Kidney epithelial cell (primary cell): ENCODE measurements at regions not wholly inside any gene's neighbourhood (a gene's known extent, or its start where the extent isn't known, plus 50 kb on each side); places are given as distances from the start of the nearest gene placed in this dataset.
"Not testable (repeated sequence)": the region's sequence is repeated elsewhere in the genome, so short reads cannot be mapped to it uniquely, and the experiment has no call there.

ENCODE experiments used
- DNase-seq: peaks from one replicate; pipeline ENCODE4 v3.0.0-alpha.2; 2010; ENCODE audit warnings: low read depth
- H3K27me3 ChIP-seq: 2 replicates; pipeline ENCODE4 v1.6.0; 2011; ENCODE audit warnings: low read length; ENCODE audit not compliant: control insufficient read depth, insufficient read depth
- H3K36me3 ChIP-seq: 2 replicates; pipeline ENCODE4 v1.5.1; 2011; ENCODE audit warnings: low read length; ENCODE audit not compliant: control insufficient read depth, insufficient read depth
- H3K4me3 ChIP-seq: 2 replicates; pipeline ENCODE4 v1.5.1; 2011; ENCODE audit warnings: low read depth, mild to moderate bottlenecking, control low read depth, low read length
- CTCF ChIP-seq: IDR thresholded peaks from 2 replicates; pipeline ENCODE4 v1.5.1; 2011; ENCODE audit warnings: mild to moderate bottlenecking, moderate library complexity, low read length, control low read depth, inconsistent platforms; ENCODE audit not compliant: insufficient read depth, poor library complexity, severe bottlenecking

GRCh38 chr6:56827908-56828649 is 126.8 kb upstream of the BEND6 start:
- H3K27me3 ChIP-seq: no peaks in the 10 kb centered on the region
- no peaks in the 10 kb centered on the region for H3K36me3 ChIP-seq
- no peak for DNase-seq
- H3K4me3 ChIP-seq: no peak overlapping the region
- no peak for TF ChIP-seq CTCF

DNA sequence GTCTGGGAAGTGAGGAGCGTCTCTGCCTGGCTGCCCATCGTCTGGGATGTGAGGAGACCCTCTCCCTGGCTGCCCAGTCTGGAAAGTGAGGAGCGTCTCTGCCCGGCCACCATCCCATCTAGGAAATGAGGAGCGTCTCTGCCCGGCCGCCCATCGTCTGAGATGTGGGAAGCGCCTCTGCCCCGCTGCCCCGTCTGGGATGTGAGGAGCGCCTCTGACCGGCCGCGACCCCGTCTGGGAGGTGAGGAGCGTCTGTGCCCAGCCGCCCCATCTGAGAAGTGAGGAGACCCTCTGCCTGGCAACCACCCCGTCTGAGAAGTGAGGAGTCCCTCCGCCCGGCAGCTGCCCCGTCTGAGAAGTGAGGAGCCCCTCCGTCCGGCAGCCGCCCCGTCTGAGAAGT is 130.5 kb upstream of the BEND6 start:
- not testable (repeated sequence) for H3K4me3 ChIP-seq, H3K27me3 ChIP-seq, DNase-seq, H3K36me3 ChIP-seq

DNA sequence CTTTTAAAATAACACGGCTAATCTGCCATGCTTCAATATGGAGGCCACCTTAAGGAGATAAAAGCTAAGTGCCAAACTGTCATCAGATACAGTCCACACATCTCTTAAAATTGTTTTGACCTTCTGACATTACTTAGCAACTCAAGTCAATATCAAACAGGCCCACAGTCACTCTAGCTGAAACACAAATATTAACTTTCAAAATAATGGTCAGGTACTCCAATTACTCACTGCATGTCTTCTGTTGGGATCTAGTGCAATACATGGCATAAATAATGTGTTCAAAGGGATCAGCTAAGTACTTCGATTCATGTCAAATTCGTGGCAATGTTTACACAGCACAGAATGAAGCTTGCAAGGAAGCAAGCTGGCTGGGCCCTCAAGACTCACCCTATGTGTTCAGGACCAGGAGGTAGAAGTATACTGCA is 133.9 kb upstream of the BEND6 start:
- no peak for TF ChIP-seq CTCF
- H3K4me3 ChIP-seq: no peak overlapping the region

GRCh38 chr6:56820060-56820459 is 134.8 kb upstream of the BEND6 start:
- no peak for TF ChIP-seq CTCF
- DNase-seq: no peak
- Histone ChIP-seq H3K4me3 (no peak overlapping the region), H3K36me3 (no peaks in the 10 kb centered on the region), H3K27me3 (no peaks in the 10 kb centered on the region)

More for the DNA sequence above, 133.9 kb upstream of the BEND6 start:
- H3K36me3 ChIP-seq: no peaks in the 10 kb centered on the region
- DNase-seq: no peak
- no peaks in the 10 kb centered on the region for H3K27me3 ChIP-seq

DNA sequence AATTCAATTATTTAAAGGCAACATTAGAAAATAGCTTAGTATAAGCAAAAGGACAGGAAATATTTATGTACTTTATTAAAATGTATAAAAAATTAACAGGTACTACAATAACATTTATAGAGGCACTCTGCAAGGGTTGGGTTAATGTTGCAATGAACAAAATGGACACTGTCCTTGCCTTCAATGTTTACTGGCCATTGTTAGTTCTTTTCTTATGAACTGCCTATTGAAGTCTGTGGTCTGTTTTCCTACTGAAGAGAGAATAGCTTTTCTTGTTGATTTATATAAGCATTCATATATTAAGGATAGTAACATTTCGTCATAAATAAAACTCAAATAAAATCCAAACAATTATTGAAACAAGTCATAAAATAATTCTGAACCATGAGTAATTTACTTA is 135.3 kb upstream of the BEND6 start:
- TF ChIP-seq CTCF: no peak
- no peak for DNase-seq
- H3K36me3 ChIP-seq: no peaks in the 10 kb centered on the region
- no peaks in the 10 kb centered on the region for H3K27me3 ChIP-seq
- H3K4me3 ChIP-seq: no peak overlapping the region

GRCh38 chr6:56816370-56816769 is 138.5 kb upstream of the BEND6 start:
- H3K4me3 ChIP-seq: no peak overlapping the region
- no peaks in the 10 kb centered on the region for H3K36me3 ChIP-seq
- H3K27me3 ChIP-seq: no peaks in the 10 kb centered on the region
- DNase-seq: no peak
- TF ChIP-seq CTCF: no peak
